ENCODE measurements at regions not wholly inside any gene's neighbourhood (a gene's known extent, or its start where the extent isn't known, plus 50 kb on each side); places are given as distances from the start of the nearest gene placed in this dataset.

DNA sequence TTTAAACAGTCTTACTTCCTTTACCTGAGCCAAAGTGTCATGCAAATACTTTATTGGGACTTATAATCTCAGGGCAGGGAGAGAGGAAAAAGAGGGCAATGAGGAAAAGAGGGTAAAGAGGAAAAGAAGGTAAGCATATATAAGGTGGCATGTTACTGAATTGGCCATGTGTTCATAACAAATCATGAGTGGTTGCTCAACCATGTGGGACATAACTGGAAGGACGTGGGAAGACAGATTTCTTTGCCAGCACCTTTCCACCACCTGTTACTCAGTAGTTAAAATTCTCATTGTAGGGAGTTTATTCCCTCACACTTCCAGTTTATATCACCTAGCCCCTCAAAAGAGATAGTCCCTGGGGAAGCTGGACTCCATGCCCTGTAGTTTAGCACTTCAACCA, 54.7 kb upstream of the TPRG1 start:
- no peak for TF ChIP-seq POLR2AphosphoS5 (IDR thresholded peaks at IDR 0.05; ENCODE audit: low read depth, low read length)
- no peak for TF ChIP-seq TAF1 (IDR thresholded peaks at IDR 0.05; ENCODE audit: borderline replicate concordance, low read depth, low read length)

Measured in GM12892 (cell line).